ENCODE measurements at regions not wholly inside any gene's neighbourhood (a gene's known extent, or its start where the extent isn't known, plus 50 kb on each side); places are given as distances from the start of the nearest gene placed in this dataset.

- no peak for DNase-seq (ENCODE audit: low spot score)
Observed at GRCh38 chr1:218874801-218875400, 298.8 kb upstream of the LYPLAL1 start.

- DNase-seq (ENCODE audit: low spot score), result no peak
Observed at GRCh38 chr1:218878369-218878768, 295.3 kb upstream of the LYPLAL1 start.

GRCh38 chr1:218880484-218881060, 293.1 kb upstream of the LYPLAL1 start:
- DNase-seq (ENCODE audit: low spot score), result no peak

- DNase-seq (ENCODE audit: low spot score), result no peak
Observed at GRCh38 chr1:218882454-218882853, 291.2 kb upstream of the LYPLAL1 start.

GRCh38 chr1:218886101-218886871, 287.4 kb upstream of the LYPLAL1 start:
- DNase-seq (ENCODE audit: low spot score), result peak; percentile 23

- DNase-seq (ENCODE audit: low spot score), result no peak
Observed at GRCh38 chr1:218887141-218887925, 286.3 kb upstream of the LYPLAL1 start.

GRCh38 chr1:218890451-218890850, 283.2 kb upstream of the LYPLAL1 start:
- no peak for DNase-seq (ENCODE audit: low spot score)

- no peak for DNase-seq (ENCODE audit: low spot score)
Observed at GRCh38 chr1:218891577-218891976, 282.1 kb upstream of the LYPLAL1 start.

GRCh38 chr1:218895064-218895587, 278.6 kb upstream of the LYPLAL1 start:
- DNase-seq (ENCODE audit: low spot score), result no peak

GRCh38 chr1:218896202-218896601, 277.5 kb upstream of the LYPLAL1 start:
- DNase-seq (ENCODE audit: low spot score), result no peak

- no peak for DNase-seq (ENCODE audit: low spot score)
Observed at GRCh38 chr1:218898921-218899320, 274.8 kb upstream of the LYPLAL1 start.

- no peak for DNase-seq (ENCODE audit: low spot score)
Observed at GRCh38 chr1:218900615-218901014, 273.1 kb upstream of the LYPLAL1 start.

GRCh38 chr1:218904416-218904815, 269.3 kb upstream of the LYPLAL1 start:
- DNase-seq (ENCODE audit: low spot score), result no peak

- no peak for DNase-seq (ENCODE audit: low spot score)
Observed at GRCh38 chr1:218916720-218917119, 257.0 kb upstream of the LYPLAL1 start.

- no peak for DNase-seq (ENCODE audit: low spot score)
Observed at GRCh38 chr1:218917656-218918055, 256.0 kb upstream of the LYPLAL1 start.

- DNase-seq (ENCODE audit: low spot score), result no peak
Observed at GRCh38 chr1:218925777-218926176, 247.9 kb upstream of the LYPLAL1 start.

- no peak for DNase-seq (ENCODE audit: low spot score)
Observed at GRCh38 chr1:218926631-218927030, 247.0 kb upstream of the LYPLAL1 start.

- no peak for DNase-seq (ENCODE audit: low spot score)
Observed at GRCh38 chr1:218930000-218930399, 243.7 kb upstream of the LYPLAL1 start.

- DNase-seq (ENCODE audit: low spot score), result no peak
Observed at GRCh38 chr1:218930472-218931241, 243.0 kb upstream of the LYPLAL1 start.

- DNase-seq (ENCODE audit: low spot score), result no peak
Observed at GRCh38 chr1:218931324-218931723, 242.4 kb upstream of the LYPLAL1 start.

- no peak for DNase-seq (ENCODE audit: low spot score)
Observed at GRCh38 chr1:218933513-218933912, 240.2 kb upstream of the LYPLAL1 start.
